Epidermal melanocyte (primary cell): ENCODE measurements at regions not wholly inside any gene's neighbourhood (a gene's known extent, or its start where the extent isn't known, plus 50 kb on each side); places are given as distances from the start of the nearest gene placed in this dataset.
"Not testable (repeated sequence)": the region's sequence is repeated elsewhere in the genome, so short reads cannot be mapped to it uniquely, and the experiment has no call there.

Experiments
- DNase-seq: peaks from one replicate; pipeline ENCODE4 v3.0.0; 2011; ENCODE audit warnings: low spot score; ENCODE audit not compliant: insufficient read length

GRCh38 chr6:164085091-164086075 is 670.9 kb downstream of the QKI start:
- peak; percentile 50 for DNase-seq

DNA sequence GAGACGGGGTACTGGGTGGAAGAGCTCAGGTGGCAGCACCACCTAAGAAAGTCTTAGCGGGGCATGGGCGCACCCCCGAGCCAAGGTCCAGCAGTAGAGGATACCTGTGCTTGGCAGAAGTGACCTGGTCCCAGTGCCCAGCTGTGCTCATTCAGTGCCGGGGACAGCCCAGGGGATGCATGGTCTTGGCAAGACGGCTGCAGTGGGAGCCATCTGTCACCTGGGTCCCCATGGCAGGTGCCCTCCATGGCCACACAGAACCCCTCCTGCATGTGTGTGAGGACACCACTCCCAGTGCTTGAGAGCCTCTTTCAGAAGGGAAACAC is 664.7 kb downstream of the QKI start:
- DNase-seq = no peak

DNA sequence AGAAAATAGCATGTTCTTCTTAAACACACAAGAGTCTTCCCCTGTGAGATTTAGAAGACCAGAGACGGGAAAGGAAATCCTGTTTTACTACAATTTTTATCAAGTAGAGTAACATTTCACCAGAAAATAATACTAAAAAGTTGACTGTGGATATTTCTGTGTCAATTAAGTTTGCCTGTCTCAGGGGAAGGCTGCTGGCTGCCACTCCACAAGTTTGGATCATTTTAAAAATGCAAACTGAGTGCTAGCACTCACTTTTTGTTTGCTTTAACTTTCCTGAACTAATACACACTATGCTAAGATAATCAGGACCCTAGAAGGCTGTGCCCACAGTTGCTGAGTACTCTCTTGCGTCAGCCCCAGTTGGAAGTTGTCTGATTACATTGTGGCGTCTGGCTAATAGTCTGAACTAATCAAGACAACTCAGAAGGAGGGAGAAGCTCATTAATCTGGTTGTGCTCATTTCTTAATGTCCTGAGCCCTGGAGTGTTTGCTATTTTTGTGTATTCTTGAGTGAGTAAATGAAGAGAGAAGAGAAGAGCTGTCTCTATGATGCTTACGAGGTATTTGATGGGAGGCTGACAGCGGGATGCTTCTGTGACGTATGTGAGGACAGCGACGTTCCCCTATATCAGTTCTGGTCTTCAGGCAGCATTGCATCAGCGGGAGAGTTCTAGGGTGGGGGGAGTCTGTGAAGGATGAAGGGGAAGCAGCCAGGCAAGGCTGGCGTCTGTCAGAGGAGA is 664.2 kb downstream of the QKI start:
- no peak for DNase-seq

GRCh38 chr6:164076818-164077532 is 662.5 kb downstream of the QKI start:
- DNase-seq = not testable (repeated sequence)

DNA sequence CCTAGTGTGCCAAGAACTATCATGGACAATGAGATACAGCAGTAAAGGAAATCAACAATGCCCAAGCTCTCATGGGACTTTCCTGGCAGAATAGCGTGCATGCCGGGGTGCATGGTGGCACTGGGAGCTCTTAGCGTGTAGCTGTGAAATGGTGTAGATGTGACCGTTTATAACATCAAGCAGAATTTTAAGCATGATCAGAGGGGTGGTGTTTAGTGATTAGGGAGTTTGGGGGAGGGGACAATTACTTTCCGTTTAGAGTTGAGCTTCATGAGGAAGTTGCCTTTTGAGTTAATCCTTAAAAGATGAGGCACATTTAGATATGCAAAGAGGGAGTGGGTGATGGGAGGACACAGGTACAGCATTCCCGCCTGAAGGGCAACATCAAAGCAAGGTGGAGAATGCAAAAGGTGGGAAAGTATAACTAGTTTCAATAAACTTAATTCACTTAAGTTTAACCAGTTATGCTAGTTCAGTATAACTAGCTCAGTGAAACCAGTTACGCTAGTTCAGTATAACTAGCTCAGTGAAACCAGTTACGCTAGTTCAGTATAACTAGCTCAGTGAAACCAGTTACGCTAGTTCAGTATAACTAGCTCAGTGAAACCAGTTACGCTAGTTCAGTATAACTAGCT is 661.6 kb downstream of the QKI start:
- DNase-seq = no peak

DNA sequence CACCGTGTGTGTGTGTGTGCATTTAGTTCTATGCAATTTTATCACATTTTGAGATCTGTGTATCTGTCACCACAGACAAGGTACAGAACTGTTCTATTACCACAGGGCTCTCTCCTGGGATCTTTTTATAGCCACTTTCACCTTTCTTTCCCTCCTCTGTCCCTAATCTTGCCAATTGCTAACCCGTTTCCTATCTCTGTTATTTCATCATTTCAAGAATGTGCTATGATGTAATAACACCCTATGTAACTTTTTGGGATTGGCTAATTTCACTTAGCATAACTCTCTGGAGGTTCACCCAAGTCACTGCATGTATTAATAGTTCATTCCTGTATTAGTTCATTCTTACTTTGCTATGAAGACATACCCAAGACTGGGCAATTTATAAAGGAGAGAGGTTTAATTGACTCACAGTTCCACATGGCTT is 657.7 kb downstream of the QKI start:
- no peak for DNase-seq

DNA sequence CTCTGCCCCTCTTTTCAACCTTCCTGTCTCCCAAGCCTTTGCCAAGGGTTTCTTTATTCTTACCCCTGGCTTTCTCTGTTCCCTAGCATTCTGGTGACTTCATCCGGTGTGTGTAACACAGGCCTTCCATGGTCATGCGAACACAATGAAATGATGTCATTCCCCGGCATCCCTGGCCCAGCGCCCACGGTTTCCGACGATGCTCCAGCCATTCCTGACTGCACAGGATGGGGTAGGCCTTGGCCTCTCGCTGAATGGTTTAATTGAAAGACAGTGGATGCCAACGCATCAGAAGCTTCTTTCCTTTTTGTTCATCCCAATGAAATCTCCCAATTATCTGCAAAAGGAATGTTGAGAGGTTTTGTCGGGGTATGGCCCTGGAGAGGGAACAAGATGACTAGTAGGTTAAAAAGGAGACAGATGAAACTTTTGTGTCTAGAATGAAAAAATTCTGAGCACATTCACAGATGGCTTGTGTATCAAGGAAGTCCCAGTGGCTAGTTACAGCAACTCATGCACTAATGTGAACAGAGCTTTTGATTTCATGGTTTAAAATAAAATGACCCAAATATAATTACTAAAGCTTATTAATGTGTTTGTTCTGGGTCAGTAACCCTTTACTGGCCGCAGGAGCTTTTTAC is 655.0 kb downstream of the QKI start:
- DNase-seq = no peak

DNA sequence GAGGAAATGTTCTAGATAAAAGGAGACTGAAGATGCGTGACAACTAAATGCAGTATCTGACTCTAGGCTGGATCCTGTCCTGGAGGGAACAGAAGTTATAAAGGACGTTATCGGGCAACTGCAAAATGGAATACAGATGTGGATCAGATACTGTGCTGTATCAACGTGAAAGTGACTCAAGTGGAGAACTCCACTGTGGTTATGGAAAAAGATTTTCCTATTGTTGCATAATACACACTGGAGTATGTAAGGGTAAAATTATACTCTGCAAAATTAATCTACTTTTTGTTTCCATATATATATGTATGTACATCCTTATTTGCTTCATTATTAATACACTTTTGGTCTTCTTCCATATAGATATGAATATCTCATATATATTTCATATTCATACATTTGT is 654.0 kb downstream of the QKI start:
- no peak for DNase-seq

GRCh38 chr6:164066766-164067165 is 652.2 kb downstream of the QKI start:
- no peak for DNase-seq

- no peak for DNase-seq
These were observed 651.8 kb downstream of the QKI start for GRCh38 chr6:164066335-164066734.

DNA sequence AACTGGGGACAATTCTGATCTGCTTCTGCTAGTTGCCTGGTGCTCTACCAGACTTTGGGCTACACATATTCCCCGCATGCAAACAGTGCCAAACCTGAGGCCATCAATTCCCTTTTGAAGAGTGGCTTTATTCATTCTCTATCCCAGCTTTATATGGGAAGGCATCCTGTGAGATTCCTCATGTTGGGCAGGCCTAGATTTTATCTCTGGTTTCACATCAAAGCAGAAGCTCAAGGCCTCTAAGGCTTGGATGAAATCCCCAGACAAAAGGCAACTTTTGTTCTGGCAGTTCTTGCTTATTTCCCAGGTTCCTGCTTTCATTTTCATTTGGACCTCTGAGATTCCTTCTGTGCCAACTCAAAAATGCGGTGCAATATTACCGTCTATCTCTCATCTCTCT is 648.8 kb downstream of the QKI start:
- DNase-seq = no peak

DNA sequence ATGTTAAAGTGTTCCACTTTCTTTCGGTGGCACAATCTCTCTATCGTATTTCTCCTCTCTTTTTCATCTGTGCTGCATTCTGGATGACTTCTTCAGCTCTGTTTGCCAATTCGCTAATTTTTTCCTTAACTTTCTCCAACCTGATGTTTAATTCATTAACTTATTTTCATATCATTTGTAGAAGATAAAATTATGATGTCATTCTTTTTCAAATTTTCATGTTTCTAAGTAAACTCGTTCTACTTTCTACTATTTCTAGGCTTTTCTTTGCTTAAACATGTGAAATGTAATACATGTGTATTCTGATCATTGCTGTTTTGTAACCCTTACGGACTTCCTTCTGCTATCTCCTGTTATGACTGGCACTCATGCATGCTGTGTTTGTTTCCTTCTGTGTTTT is 648.4 kb downstream of the QKI start:
- no peak for DNase-seq

DNA sequence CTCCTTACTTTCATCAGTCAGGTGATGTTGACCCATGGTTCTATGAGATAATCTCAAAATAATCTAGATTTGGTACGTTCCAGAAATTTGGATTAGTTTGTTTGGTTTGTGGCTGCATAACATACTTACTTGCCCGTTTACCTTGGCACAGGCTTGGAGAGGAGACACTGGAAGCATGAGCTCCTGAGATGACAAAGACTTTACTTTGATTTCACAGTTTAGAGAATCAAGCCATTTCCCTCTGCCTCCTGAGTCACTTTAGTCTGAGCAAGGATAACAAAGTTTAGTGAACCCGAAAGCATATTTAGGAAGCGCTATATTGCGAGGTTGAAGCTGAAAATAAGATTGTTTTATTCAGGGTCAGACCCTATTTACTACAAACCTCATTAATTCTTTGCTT is 643.4 kb downstream of the QKI start:
- no peak for DNase-seq

- no peak for DNase-seq
These were observed 636.9 kb downstream of the QKI start for GRCh38 chr6:164051427-164051826.

DNA sequence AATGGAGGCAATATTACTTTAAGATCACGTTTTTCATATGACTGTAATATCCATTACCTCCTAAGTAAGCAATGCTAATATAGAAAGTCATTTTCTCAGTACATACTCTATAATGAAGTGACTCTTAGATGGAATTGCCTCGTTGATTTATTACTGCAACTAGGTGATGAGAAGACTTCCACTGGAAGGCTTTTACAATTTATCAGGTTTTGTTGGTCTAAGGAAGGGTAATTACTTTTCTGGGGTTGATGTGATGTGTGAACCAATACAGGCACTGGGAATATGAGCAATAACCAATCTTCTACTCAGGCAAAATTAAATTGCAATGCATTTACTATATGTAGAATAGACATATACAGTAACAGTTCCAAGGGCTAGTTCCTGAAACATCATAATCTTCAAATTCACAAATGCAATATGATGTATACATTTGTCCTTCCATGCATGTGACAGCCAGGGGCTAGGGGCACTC is 635.0 kb downstream of the QKI start:
- DNase-seq = no peak

GRCh38 chr6:164048840-164049516 is 634.5 kb downstream of the QKI start:
- DNase-seq = no peak

DNA sequence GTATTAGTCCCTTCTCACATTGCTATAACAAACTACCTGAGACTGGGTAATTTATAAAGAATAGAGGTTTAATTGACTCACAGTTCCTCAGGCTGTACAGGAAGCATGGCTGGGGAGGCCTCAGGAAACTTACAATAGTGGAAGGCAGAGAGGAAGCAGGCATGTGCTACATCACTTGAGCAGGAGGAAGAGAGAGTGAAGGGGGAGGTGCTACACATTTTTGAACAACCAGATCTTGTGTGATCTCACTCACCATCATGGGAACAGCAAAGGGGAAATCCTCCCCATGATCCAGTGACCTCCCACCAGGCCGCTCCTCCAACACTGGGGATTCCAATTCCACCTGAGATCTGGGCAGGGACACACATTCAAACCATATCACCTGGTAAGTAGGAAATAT is 630.6 kb downstream of the QKI start:
- DNase-seq = no peak

- DNase-seq = not testable (repeated sequence)
These were observed 629.1 kb downstream of the QKI start for GRCh38 chr6:164043656-164044055.

DNA sequence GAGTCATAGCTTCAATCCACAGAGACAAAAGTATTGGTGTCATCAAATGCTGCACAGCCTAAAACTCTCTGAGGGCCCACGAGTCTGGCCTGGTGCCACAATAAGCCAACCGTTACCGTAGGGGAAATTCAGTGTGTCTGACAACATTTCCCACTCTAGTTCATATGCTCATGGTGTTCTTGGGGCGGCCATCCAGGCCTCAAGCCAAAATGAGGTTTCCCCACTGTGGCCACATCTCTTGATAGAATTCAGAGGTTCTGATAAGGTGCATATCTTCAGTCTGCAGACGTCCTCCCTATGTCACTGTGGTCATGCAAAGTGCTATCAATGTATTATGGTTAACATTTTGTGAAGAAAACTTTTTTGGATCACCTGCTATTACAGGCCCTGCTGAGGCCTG is 627.7 kb downstream of the QKI start:
- DNase-seq = no peak

- no peak for DNase-seq
These were observed 626.5 kb downstream of the QKI start for GRCh38 chr6:164040994-164041393.
